HG02678 (cell line): ENCODE measurements at regions not wholly inside any gene's neighbourhood (a gene's known extent, or its start where the extent isn't known, plus 50 kb on each side); places are given as distances from the start of the nearest gene placed in this dataset.

Experiments
- ATAC-seq: cut with Tn5 transposase; IDR thresholded peaks from one replicate; pipeline ENCODE4 v1.9.1; 2021; ENCODE audit warnings: mild to moderate bottlenecking, moderate library complexity; ENCODE audit not compliant: unreplicated experiment

DNA sequence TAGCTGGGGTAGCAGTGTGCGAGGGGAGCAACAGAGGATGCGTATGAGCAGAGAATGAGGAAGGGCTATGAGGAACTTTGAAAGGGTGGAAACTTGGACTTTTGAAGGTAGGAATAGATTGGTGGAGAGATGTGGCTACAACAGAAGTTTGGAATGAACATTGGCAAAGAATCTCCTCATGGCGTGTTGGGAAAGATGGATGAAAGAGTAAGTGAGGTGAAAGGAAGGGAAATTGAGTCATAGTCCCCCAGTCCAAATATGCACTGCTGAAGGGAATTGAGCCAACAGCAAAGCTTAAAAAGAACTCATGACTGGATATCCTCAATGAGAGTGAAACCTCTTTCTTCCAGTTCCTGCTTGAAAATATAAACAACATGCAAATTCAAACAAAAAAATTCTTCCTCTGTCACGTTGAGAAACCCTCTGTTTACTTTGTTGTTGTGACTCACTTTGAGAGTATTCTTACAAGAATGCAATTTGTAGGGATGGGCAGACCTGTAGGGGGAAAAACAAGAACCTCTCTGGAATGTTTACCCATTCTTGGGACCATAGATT is 313.2 kb upstream of the KCNJ16 start:
- no peak for ATAC-seq

DNA sequence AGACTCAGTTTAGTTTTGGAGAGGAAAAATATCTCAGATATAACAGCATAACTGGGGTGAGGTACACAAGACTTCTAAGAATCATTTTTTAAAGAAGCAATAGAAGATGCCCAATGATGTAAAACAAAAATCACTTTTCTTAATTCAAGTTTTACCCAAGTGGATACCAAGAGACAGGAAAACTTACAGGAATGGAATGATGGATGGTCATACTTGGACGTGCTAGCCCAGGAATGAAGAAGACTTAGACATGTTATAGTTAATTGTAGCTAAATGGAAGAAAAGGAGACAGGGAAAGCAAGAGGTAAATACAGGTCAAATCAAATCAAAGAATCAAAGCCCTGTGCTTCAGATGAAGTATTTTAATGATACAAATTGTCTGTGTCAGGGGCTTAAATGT is 312.7 kb upstream of the KCNJ16 start:
- no peak for ATAC-seq

DNA sequence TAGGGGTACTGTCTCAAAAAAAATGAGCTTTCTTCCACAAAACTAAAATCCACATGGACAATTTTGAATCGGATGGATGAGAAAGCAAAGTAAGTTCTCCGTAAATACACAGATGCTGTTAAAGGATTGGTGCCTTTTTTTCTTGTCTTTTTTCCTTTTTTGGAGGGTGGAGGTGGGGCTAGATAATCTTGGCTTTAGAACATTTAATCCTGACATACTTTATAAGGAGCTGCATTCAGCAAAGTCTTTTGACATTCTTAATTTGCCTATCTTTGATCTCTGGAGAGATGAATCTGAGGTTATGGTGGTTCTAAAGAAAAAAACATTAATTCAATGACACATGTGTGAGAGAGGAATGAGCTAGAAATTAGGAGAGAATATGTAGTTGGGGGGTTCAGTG is 312.3 kb upstream of the KCNJ16 start:
- ATAC-seq, result no peak

DNA sequence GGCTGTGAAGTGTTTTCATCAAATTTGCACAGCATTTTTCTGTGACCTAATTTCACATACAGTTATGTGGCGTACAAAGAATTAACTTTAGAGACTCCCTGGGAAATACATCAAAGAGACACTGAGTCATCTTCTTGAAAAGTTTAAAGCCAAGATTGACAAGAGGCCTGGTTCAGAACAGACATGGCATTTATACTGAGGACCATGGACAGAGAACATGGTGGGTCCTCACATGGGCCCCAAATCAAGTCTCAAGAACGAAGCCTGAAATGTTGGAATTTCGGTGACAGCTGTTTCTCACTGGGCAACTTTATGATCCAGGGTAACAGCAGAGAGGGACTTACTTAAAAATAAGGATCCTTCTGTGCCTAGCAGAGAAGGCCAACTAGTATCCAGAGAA is 311.5 kb upstream of the KCNJ16 start:
- no peak for ATAC-seq

DNA sequence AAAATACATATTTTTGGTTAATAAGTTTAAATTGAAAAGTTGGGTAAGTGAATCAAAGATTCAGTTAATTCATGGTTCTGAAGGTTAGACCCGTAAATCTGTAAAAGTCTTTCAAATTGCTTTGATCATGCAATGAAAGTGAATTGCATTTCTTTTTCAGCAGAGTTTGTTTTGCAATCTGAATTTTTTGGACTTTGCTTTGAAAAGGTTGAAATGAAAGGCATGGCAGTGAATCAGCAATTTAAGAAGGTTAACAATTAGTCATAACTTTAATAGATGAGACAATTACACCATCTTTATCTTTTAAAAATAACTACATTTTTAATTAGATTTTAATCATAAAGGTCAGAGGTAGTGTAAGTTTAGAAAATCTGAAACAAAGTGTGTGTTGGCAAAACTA is 310.9 kb upstream of the KCNJ16 start:
- no peak for ATAC-seq

- ATAC-seq, result no peak
Measured at GRCh38 chr17:69769050-69769449, 306.0 kb upstream of the KCNJ16 start.

- ATAC-seq, result no peak
Measured at GRCh38 chr17:69773081-69773480, 301.9 kb upstream of the KCNJ16 start.

GRCh38 chr17:69779378-69780214 is 295.4 kb upstream of the KCNJ16 start:
- ATAC-seq, result no peak

- ATAC-seq, result no peak
Measured at GRCh38 chr17:69783865-69784264, 291.2 kb upstream of the KCNJ16 start.

- ATAC-seq, result no peak
Measured at GRCh38 chr17:69788957-69789356, 286.1 kb upstream of the KCNJ16 start.

GRCh38 chr17:69796078-69796477 is 278.9 kb upstream of the KCNJ16 start:
- no peak for ATAC-seq

GRCh38 chr17:69800870-69801269 is 274.2 kb upstream of the KCNJ16 start:
- no peak for ATAC-seq

- no peak for ATAC-seq
Measured at GRCh38 chr17:69801368-69801767, 273.7 kb upstream of the KCNJ16 start.

GRCh38 chr17:69802045-69802740 is 272.8 kb upstream of the KCNJ16 start:
- no peak for ATAC-seq

DNA sequence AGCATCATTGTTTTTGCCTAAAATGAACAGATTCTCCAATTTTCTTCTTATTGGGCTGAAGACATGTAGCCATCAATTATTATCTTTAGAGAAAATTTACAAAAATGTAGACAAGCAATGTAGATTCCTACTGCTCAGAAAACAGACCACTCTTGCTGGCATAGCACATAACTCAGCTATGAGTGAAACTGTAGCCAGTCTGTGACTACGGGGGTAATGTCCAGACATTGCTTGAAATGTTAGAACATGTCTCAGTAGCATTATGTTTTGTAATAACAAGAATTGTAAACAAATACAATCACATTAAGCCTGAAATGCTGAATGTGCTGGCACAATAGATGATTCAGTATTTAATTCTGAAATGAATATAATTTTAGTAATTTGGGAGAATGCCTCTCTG is 265.7 kb upstream of the KCNJ16 start:
- no peak for ATAC-seq

DNA sequence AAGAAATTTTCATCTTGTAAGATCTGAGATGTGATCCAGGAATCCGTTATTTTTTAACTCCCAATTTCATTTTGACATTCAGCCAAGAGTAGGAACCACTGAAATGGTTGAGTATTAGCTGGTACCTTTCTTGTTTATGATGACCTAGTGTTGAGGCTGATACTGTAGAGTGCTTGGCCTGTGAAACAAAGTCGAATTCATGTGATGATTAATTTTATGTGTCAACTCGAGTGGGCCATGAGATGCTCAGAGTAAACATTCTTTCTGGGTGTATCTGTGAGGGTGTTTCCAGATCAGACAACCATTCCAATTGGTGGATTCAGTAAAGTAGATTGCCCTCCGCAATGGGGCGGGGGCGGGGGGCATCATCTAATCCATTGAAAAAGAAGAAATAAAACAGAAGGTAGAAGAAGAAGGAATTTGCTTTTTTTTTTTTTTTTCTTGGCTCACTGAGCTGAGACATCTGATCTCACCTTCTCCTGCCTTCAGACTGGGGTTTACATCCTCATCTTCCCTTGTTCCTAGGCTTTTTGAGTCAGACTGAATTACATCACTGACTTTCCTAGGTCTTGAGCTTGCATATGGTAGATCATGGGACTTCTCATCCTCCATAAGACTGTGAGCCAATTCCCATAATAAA is 264.6 kb upstream of the KCNJ16 start:
- ATAC-seq, result no peak

DNA sequence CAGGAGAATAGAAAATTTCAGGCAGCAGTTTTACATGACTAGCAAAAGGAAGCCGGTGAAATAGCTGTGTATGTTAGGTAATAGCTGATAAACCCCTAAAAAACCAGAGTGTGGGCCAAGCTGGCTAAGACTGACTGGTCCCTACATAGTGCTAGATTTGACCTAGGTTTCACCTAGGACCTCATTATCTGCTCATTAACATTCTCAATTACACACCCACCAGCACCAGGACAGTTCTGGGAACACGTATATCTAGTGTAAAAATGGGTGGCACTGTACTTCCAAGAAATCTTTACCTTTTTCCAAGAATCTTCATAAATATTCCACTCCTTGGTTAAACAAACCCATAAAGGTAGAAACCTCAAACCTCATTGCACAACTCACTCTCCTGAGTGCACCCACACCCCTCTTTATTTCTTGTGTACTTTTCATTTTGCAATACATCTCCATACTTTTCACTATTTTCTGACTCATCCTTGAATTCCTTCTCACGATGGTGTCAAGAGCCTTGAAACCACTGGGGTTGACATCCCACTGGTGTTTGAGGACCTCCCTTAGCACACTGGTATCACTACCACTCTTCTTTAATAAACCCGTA is 262.7 kb upstream of the KCNJ16 start:
- no peak for ATAC-seq

DNA sequence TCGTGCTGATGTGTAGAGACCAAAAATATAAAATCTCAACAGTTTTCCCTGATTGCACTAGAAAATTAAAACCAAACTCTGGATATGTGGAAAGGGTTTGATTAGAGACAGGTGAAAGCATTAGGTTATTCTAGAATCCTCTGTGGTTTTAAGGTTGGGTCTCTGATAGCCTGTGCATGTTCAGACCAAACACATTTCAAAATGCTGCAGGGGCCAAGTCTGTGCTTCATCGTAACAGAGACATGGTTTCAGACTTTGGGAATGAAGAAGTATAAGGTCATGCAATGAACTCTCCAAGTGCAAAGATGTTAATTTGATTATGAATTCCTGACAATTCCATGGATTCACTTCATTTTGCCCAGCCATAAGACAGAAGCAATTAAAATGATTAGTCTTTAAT is 261.0 kb upstream of the KCNJ16 start:
- ATAC-seq, result no peak

- ATAC-seq, result no peak
Measured at GRCh38 chr17:69815406-69815805, 259.6 kb upstream of the KCNJ16 start.

GRCh38 chr17:69818467-69818866 is 256.6 kb upstream of the KCNJ16 start:
- no peak for ATAC-seq
